ENCODE measurements at regions not wholly inside any gene's neighbourhood (a gene's known extent, or its start where the extent isn't known, plus 50 kb on each side); places are given as distances from the start of the nearest gene placed in this dataset.

GRCh38 chr11:13223112-13223511 lies 54.5 kb upstream of the BMAL1 start:
- H3K27ac ChIP-seq, result no peak overlapping the region
- H3K79me2 ChIP-seq, result no peaks in the 10 kb centered on the region
- no peaks in the 10 kb centered on the region for H3K36me3 ChIP-seq (ENCODE audit: control insufficient read depth, insufficient read depth, low read length)
- H3K9me3 ChIP-seq (ENCODE audit: control insufficient read depth, low read length), result no peaks in the 10 kb centered on the region
- H3K9ac ChIP-seq, result no peak overlapping the region
- H3K4me2 ChIP-seq (ENCODE audit: low read length), result no peak overlapping the region
- H2AFZ ChIP-seq, result peak overlapping the region; percentile 46
- H3K4me1 ChIP-seq, result peaks cover 5% of the 10 kb centered on the region
- no peak for TF ChIP-seq CTCF (IDR thresholded peaks at IDR 0.05)
- no peaks in the 10 kb centered on the region for H3K27me3 ChIP-seq (ENCODE audit: control insufficient read depth, insufficient read depth, low read length)
- no peak overlapping the region for H3K4me3 ChIP-seq (ENCODE audit: low read depth, low read length)

- H3K4me3 ChIP-seq (ENCODE audit: low read depth, low read length), result no peak overlapping the region
- no peaks in the 10 kb centered on the region for H3K36me3 ChIP-seq (ENCODE audit: control insufficient read depth, insufficient read depth, low read length)
- no peak overlapping the region for H2AFZ ChIP-seq
- H3K4me2 ChIP-seq (ENCODE audit: low read length), result no peak overlapping the region
- H3K79me2 ChIP-seq, result no peaks in the 10 kb centered on the region
- no peak overlapping the region for H3K9ac ChIP-seq
- TF ChIP-seq CTCF (IDR thresholded peaks at IDR 0.05), result no peak
- no peak overlapping the region for H3K27ac ChIP-seq
- no peaks in the 10 kb centered on the region for H3K27me3 ChIP-seq (ENCODE audit: control insufficient read depth, insufficient read depth, low read length)
- H3K9me3 ChIP-seq (ENCODE audit: control insufficient read depth, low read length), result no peaks in the 10 kb centered on the region
- H3K4me1 ChIP-seq, result peaks cover 12% of the 10 kb centered on the region
Measured at GRCh38 chr11:13224324-13224723, 53.3 kb upstream of the BMAL1 start.

GRCh38 chr11:13225038-13226001 lies 52.3 kb upstream of the BMAL1 start:
- Histone ChIP-seq H3K27ac (no peak overlapping the region), H3K36me3 (ENCODE audit: control insufficient read depth, insufficient read depth, low read length) (no peaks in the 10 kb centered on the region), H3K9ac (no peak overlapping the region), H3K4me2 (ENCODE audit: low read length) (no peak overlapping the region), H3K79me2 (no peaks in the 10 kb centered on the region), H3K9me3 (ENCODE audit: control insufficient read depth, low read length) (no peaks in the 10 kb centered on the region), H3K4me1 (peaks cover 16% of the 10 kb centered on the region), H2AFZ (no peak overlapping the region), H3K4me3 (ENCODE audit: low read depth, low read length) (no peak overlapping the region), H3K27me3 (ENCODE audit: control insufficient read depth, insufficient read depth, low read length) (no peaks in the 10 kb centered on the region)
- no peak for TF ChIP-seq CTCF (IDR thresholded peaks at IDR 0.05)

GRCh38 chr11:13227676-13228255 lies 49.8 kb upstream of the BMAL1 start:
- Histone ChIP-seq H2AFZ (no peak overlapping the region), H3K4me3 (ENCODE audit: low read depth, low read length) (no peak overlapping the region), H3K36me3 (ENCODE audit: control insufficient read depth, insufficient read depth, low read length) (no peaks in the 10 kb centered on the region), H3K4me1 (peaks cover 19% of the 10 kb centered on the region), H3K27me3 (ENCODE audit: control insufficient read depth, insufficient read depth, low read length) (no peaks in the 10 kb centered on the region), H3K4me2 (ENCODE audit: low read length) (no peak overlapping the region), H3K79me2 (no peaks in the 10 kb centered on the region), H3K9ac (no peak overlapping the region), H3K27ac (peak overlapping the region; percentile 69), H3K9me3 (ENCODE audit: control insufficient read depth, low read length) (no peaks in the 10 kb centered on the region)
- no peak for TF ChIP-seq CTCF (IDR thresholded peaks at IDR 0.05)

Data from parathyroid adenoma (tissue), 2 donors.